Inflammatory macrophage treated with lipopolysaccharide for 1 hour (primary cell): ENCODE measurements at regions not wholly inside any gene's neighbourhood (a gene's known extent, or its start where the extent isn't known, plus 50 kb on each side); places are given as distances from the start of the nearest gene placed in this dataset.

Experiments used
- DNase-seq, 2 donors: peaks; one replicate each; pipeline ENCODE4 v3.0.0-alpha.2; 2020 to 2022

GRCh38 chr12:91994208-91994797 lies 151.3 kb downstream of the BTG1 start:
- no peak for DNase-seq

GRCh38 chr12:91993287-91994017 lies 152.2 kb downstream of the BTG1 start:
- no peak for DNase-seq

- DNase-seq: peak in 1 of 2 donors; percentile 20
Measured at GRCh38 chr12:91991399-91992187, 154.1 kb downstream of the BTG1 start.

GRCh38 chr12:91990525-91990924 lies 155.1 kb downstream of the BTG1 start:
- DNase-seq: no peak

GRCh38 chr12:91989143-91989542 lies 156.5 kb downstream of the BTG1 start:
- no peak for DNase-seq

GRCh38 chr12:91988086-91988923 lies 157.3 kb downstream of the BTG1 start:
- DNase-seq: peak in 1 of 2 donors; percentile 18

- no peak for DNase-seq
Measured at GRCh38 chr12:91986084-91986483, 159.6 kb downstream of the BTG1 start.

GRCh38 chr12:91985002-91985787 lies 160.5 kb downstream of the BTG1 start:
- DNase-seq: no peak

- DNase-seq: no peak
Measured at GRCh38 chr12:91984556-91984955, 161.1 kb downstream of the BTG1 start.

GRCh38 chr12:91983935-91984334 lies 161.7 kb downstream of the BTG1 start:
- no peak for DNase-seq

- DNase-seq: no peak
Measured at GRCh38 chr12:91982946-91983345, 162.7 kb downstream of the BTG1 start.

GRCh38 chr12:91980389-91980821 lies 165.2 kb downstream of the BTG1 start:
- no peak for DNase-seq

- DNase-seq: peak; percentile 56 to 70
Measured at GRCh38 chr12:91978143-91978542, 167.5 kb downstream of the BTG1 start.

GRCh38 chr12:91975891-91976290 lies 169.8 kb downstream of the BTG1 start:
- DNase-seq: no peak

- DNase-seq: no peak
Measured at GRCh38 chr12:91974541-91975085, 171.0 kb downstream of the BTG1 start.

- peak; percentile 19 to 37 for DNase-seq
Measured at GRCh38 chr12:91973813-91974212, 171.8 kb downstream of the BTG1 start.

- no peak for DNase-seq
Measured at GRCh38 chr12:91972896-91973295, 172.8 kb downstream of the BTG1 start.

GRCh38 chr12:91968777-91969171 lies 176.9 kb downstream of the BTG1 start:
- DNase-seq: no peak

GRCh38 chr12:91968076-91968776 lies 177.4 kb downstream of the BTG1 start:
- no peak for DNase-seq

- DNase-seq: no peak
Measured at GRCh38 chr12:91967590-91967989, 178.1 kb downstream of the BTG1 start.

- no peak for DNase-seq
Measured at GRCh38 chr12:91965781-91966180, 179.9 kb downstream of the BTG1 start.
